ENCODE measurements at regions not wholly inside any gene's neighbourhood (a gene's known extent, or its start where the extent isn't known, plus 50 kb on each side); places are given as distances from the start of the nearest gene placed in this dataset.

DNA sequence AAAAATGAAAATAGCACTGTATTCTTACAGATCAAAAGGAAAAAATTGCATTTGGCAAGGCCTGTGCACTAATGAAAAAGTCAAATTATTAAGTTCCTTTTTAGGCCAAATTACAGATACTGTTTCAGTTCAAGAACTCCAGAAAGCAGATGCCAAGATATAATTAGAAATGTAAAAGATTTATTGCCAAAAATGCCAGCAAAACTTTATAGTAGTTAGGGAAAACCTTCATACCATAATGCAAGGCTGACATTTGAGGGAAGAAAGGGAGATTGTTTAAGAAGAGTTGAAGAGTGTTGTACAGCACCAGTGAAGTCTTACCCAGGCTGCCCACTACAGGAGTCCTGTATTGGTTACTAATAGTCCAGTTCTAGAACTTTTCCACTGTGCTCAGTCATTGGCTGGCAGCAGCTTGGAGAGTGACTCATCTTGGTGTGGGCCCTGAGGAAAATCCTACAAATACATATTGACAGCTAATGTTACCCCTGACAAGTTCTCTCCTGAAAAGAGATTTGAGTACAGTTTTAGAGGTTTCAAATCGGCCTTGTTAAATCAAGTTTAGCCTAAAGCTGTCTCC, 600.4 kb downstream of the C12orf50 start:
- TF ChIP-seq EZH2 (IDR thresholded peaks at IDR 0.05; ENCODE audit: borderline replicate concordance, insufficient read depth, low read length, poor library complexity, severe bottlenecking) (no peak), RAD21 (conservative IDR thresholded peaks at IDR 0.05) (no peak), MXI1 (conservative IDR thresholded peaks at IDR 0.05; ENCODE audit: poor library complexity, severe bottlenecking) (no peak), TAF1 (IDR thresholded peaks at IDR 0.05; ENCODE audit: low read depth) (no peak), POLR2AphosphoS5 (IDR thresholded peaks at IDR 0.05) (no peak), EP300 (conservative IDR thresholded peaks at IDR 0.05; ENCODE audit: poor library complexity, severe bottlenecking) (no peak)
- TF ChIP-seq, protein P1, sequence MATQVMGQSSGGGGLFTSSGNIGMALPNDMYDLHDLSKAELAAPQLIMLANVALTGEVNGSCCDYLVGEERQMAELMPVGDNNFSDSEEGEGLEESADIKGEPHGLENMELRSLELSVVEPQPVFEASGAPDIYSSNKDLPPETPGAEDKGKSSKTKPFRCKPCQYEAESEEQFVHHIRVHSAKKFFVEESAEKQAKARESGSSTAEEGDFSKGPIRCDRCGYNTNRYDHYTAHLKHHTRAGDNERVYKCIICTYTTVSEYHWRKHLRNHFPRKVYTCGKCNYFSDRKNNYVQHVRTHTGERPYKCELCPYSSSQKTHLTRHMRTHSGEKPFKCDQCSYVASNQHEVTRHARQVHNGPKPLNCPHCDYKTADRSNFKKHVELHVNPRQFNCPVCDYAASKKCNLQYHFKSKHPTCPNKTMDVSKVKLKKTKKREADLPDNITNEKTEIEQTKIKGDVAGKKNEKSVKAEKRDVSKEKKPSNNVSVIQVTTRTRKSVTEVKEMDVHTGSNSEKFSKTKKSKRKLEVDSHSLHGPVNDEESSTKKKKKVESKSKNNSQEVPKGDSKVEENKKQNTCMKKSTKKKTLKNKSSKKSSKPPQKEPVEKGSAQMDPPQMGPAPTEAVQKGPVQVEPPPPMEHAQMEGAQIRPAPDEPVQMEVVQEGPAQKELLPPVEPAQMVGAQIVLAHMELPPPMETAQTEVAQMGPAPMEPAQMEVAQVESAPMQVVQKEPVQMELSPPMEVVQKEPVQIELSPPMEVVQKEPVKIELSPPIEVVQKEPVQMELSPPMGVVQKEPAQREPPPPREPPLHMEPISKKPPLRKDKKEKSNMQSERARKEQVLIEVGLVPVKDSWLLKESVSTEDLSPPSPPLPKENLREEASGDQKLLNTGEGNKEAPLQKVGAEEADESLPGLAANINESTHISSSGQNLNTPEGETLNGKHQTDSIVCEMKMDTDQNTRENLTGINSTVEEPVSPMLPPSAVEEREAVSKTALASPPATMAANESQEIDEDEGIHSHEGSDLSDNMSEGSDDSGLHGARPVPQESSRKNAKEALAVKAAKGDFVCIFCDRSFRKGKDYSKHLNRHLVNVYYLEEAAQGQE (IDR thresholded peaks at IDR 0.05; ENCODE audit: borderline replicate concordance) = no peak
- TF ChIP-seq, protein P2, sequence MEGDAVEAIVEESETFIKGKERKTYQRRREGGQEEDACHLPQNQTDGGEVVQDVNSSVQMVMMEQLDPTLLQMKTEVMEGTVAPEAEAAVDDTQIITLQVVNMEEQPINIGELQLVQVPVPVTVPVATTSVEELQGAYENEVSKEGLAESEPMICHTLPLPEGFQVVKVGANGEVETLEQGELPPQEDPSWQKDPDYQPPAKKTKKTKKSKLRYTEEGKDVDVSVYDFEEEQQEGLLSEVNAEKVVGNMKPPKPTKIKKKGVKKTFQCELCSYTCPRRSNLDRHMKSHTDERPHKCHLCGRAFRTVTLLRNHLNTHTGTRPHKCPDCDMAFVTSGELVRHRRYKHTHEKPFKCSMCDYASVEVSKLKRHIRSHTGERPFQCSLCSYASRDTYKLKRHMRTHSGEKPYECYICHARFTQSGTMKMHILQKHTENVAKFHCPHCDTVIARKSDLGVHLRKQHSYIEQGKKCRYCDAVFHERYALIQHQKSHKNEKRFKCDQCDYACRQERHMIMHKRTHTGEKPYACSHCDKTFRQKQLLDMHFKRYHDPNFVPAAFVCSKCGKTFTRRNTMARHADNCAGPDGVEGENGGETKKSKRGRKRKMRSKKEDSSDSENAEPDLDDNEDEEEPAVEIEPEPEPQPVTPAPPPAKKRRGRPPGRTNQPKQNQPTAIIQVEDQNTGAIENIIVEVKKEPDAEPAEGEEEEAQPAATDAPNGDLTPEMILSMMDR (IDR thresholded peaks at IDR 0.05; ENCODE audit: poor library complexity, severe bottlenecking) = no peak

Measured in neural cell (in vitro differentiated cells).